ENCODE measurements at regions not wholly inside any gene's neighbourhood (a gene's known extent, or its start where the extent isn't known, plus 50 kb on each side); places are given as distances from the start of the nearest gene placed in this dataset.
"Not testable (repeated sequence)": the region's sequence is repeated elsewhere in the genome, so short reads cannot be mapped to it uniquely, and the experiment has no call there.

- no peak for DNase-seq
Observed at GRCh38 chr4:120636120-120636630, 286.4 kb downstream of the PRDM5 start.

- no peak for DNase-seq
Observed at GRCh38 chr4:120633810-120634209, 288.7 kb downstream of the PRDM5 start.

DNA sequence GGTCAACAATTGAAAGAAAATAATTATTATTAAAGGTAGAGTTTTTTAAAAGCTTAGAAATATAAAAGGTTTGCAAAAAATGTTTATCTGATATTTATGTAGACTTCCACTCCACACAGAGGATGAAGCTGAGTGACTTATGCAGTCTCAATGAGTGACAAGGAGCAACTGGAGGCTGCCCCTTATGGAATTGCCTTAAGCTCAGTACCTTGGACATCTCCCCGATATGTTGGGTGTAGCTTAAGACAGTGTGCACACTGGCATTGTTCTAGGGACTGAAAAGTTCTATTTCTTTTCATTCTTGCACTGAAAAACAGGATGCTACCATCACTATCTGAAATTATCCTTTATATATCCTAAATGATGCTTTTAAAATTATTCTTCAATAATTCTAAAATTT is 292.1 kb downstream of the PRDM5 start:
- no peak for DNase-seq

DNA sequence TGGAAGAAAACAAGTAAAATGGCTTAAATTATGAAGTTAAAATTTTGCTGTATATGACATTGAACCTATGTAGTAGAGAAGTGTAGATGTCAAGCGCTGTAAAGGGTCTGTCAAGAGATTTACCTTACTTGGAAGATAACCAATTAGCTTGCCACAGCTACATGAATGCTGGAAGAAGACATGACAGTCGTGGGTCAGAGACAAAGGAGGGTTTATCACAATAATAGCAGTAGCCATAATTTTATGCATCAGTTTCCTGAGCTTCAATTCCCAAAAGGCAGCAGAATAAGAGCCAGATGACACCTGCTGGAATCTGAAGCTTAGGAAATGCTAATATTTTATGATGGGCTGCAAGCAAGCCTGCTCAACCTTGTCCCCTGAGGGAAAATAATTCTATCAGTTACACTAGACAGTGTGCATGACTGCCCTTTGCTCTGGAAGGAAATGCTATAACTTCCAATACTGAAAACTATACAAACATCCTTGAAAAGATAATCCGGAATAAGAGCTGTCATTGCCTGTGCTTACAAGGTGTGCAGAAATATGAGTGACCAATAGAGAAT is 292.9 kb downstream of the PRDM5 start:
- DNase-seq, result no peak

DNA sequence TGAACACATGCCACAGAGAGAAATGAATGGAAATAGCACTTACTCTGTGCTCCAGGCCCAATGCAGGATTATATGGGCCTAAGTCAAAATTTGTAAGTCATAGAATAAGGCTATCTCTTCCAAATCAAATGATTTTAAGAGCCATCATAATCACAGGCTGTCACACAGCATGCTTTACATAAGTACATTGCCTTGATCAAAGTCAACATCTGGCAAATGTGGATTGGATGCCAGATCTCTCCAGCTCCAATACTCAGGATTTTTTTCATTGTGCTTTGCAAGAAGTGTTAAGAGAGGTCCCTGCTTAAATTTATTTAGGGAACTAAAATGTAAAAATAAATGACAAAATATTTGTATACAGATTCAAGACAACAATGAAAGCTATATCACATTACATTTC is 299.9 kb downstream of the PRDM5 start:
- DNase-seq, result no peak

DNA sequence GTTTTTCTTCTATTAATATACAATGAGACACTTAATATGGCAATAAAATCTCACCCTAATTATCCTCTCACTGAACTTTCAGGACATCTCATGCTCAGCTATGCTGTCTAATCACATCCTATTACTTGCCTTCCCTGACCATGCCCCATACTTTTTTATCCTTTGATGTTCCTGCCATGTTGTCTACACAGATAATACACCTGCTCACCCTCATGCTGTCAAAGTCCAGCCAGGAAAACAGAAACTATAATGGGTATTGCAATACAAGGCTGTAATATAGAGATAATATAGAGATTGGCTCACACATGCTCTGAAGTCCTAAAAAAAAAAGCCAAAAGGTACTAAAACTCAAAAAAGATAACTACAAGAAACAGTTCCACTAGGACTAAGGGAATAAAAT is 305.4 kb downstream of the PRDM5 start:
- DNase-seq, result no peak

- DNase-seq, result no peak
Observed at GRCh38 chr4:120616041-120616440, 306.5 kb downstream of the PRDM5 start.

- no peak for DNase-seq
Observed at GRCh38 chr4:120613778-120614177, 308.7 kb downstream of the PRDM5 start.

DNA sequence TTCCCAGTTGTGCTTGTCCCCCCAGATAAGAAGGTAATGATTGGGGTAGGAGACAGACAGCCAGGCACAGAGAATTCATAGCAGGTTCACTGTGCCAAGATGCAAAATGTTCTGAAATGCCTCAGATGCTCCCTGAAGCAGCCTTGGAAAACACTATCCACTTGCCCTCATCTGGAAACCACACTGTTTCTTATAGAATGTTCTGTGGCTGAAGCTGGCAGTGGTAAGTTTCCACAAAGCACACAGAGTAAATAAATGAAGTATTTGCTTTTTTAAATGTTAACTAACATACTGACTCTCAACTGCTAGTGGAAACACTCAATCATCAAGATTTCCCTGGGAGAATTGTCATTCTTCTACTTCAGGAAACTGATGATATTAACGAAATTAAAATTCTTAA is 311.4 kb downstream of the PRDM5 start:
- no peak for DNase-seq

GRCh38 chr4:120591038-120591437 is 331.5 kb downstream of the PRDM5 start:
- DNase-seq, result no peak

DNA sequence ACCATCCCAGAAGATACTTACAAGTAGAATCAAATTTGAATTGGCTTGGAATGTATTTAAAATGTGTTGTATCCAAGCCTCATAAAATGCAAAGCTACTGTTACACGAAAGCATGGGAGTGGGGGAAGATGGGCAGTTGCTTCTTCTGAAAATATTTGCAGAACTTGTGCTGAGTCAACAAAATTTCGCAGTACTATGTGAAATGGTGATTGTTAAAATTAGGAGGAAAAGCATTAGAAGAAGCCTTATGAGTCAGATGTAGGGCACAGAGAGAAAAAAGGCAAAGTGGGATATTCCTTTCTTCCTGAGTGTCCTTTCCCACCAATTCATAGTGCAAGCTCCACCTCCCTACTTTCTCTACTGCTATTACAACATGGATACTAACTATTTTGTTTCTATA is 332.7 kb downstream of the PRDM5 start:
- no peak for DNase-seq

GRCh38 chr4:120568731-120569130 is 353.8 kb downstream of the PRDM5 start:
- DNase-seq, result no peak

- no peak for DNase-seq
Observed at GRCh38 chr4:120561648-120562047, 360.9 kb downstream of the PRDM5 start.

GRCh38 chr4:120557372-120557771 is 365.2 kb downstream of the PRDM5 start:
- DNase-seq, result no peak

- DNase-seq, result no peak
Observed at GRCh38 chr4:120555058-120555457, 367.5 kb downstream of the PRDM5 start.

DNA sequence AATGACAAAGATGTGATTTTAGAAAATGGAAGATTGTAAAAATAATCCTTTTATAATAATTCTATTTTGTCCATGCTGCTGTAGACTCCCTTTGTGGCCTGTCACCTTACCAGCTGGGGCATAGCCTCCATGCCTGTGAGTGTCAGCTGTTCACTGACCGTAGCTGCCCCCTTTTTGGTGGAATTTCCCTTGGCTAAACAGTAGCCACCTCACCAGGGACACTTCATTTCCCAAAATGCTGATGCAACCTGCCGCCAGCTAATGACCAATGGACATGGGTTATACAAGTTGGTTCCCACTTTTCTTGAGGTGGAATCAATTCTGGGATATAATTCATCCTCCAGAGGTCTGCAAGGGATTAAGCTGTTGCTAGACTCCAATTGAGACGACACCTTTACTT is 368.4 kb downstream of the PRDM5 start:
- no peak for DNase-seq

DNA sequence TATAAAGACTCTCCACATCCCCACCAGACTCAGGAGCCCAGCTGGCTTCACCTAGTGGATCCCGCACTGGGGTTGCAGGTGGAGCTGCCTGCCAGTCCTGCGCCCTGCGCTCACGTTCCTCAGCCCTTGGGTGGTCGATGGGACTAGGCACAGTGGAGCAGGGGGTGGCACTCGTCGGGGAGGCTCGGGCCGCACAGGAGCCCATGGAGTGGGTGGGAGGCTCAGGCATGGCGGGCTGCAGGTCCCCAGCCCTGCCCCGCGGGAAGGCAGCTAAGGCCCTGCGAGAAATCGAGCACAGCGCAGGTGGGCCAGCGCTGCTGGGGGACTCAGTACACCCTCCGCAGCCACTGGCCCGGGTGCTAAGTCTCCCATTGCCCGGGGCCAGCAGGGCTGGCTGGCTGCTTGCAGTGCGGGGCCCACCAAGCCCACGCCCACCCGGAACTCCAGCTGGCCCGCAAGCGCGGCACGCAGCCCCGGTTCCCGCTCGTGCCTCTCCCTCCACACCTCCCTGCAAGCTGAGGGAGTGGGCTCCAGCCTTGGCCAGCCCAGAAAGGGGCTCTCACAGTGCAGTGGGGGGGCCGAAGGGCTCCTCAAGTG is 371.8 kb downstream of the PRDM5 start:
- not testable (repeated sequence) for DNase-seq

GRCh38 chr4:120549011-120549570 is 373.4 kb downstream of the PRDM5 start:
- no peak for DNase-seq

GRCh38 chr4:120545391-120545790 is 377.1 kb downstream of the PRDM5 start:
- no peak for DNase-seq

- DNase-seq, result no peak
Observed at GRCh38 chr4:120544838-120545237, 377.7 kb downstream of the PRDM5 start.

- DNase-seq, result no peak
Observed at GRCh38 chr4:120540625-120541024, 381.9 kb downstream of the PRDM5 start.

- DNase-seq, result no peak
Observed at GRCh38 chr4:120536884-120537283, 385.6 kb downstream of the PRDM5 start.

DNA sequence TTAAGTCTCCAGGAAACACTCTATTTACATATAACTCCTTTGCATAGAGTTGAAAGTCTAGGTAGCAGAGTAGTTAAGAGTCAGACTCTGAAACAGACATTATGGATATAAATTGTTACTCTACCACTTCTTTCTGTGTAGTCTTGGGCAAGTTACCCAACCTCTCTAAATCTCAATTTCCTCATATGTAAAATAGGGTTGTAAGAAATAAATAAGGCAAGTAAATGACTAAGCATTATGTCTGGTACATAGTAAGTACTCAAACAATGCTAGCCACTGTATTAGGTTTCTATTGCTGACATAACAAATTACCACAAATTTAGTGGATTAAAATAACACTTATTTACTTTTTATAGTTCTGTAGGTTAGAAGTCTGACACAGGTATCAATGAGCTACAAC is 394.1 kb downstream of the PRDM5 start:
- DNase-seq, result no peak

GRCh38 chr4:120526033-120526432 is 396.5 kb downstream of the PRDM5 start:
- no peak for DNase-seq

GRCh38 chr4:120525106-120525505 is 397.4 kb downstream of the PRDM5 start:
- DNase-seq, result no peak

Data from DMS79 treated with DMSO at 0.1 percent for 48 hours (cell line).